B cell (primary cell): ENCODE measurements at regions not wholly inside any gene's neighbourhood (a gene's known extent, or its start where the extent isn't known, plus 50 kb on each side); places are given as distances from the start of the nearest gene placed in this dataset.

Experiments used
- CTCF ChIP-seq: fragments of 200-600 bp; IDR thresholded peaks from one replicate; pipeline ENCODE4 v1.8.0; 2022; ENCODE audit warnings: antibody characterized with exemption, mild to moderate bottlenecking
- EZH2 ChIP-seq: IDR thresholded peaks from 2 replicates; pipeline ENCODE4 v1.6.1; 2012; ENCODE audit warnings: borderline replicate concordance, low read depth, mild to moderate bottlenecking, moderate library complexity, low read length; ENCODE audit not compliant: insufficient read depth, poor library complexity, severe bottlenecking

- TF ChIP-seq CTCF (no peak), EZH2 (no peak)
Observed at GRCh38 chr2:11045294-11045693, 110.0 kb upstream of the SLC66A3 start.
